GM19452 (cell line): ENCODE measurements at regions not wholly inside any gene's neighbourhood (a gene's known extent, or its start where the extent isn't known, plus 50 kb on each side); places are given as distances from the start of the nearest gene placed in this dataset.
"Not testable (repeated sequence)": the region's sequence is repeated elsewhere in the genome, so short reads cannot be mapped to it uniquely, and the experiment has no call there.

Experiments used
- ATAC-seq: cut with Tn5 transposase; IDR thresholded peaks from one replicate; pipeline ENCODE4 v1.9.1; 2021; ENCODE audit not compliant: unreplicated experiment

DNA sequence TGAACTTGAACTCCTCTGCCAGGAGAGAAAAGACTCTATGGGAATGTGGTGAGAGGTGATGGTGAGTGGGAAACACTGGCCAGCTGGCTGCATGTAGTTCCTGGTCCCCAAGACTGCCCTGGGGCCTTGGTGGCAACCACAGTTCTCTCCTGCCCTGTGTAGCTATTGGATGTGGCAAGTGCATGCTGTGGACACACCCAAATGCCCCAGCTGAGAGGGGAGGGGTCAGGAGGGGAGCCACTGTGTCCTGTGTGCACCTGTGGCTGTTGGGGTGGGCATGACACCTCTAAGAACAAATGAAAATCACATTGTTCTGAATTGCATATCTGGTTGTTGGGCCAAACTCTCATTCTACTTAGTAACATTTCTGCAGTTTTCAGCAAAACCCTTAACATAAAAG lies 409.6 kb downstream of the NSUN3 start:
- no peak for ATAC-seq

DNA sequence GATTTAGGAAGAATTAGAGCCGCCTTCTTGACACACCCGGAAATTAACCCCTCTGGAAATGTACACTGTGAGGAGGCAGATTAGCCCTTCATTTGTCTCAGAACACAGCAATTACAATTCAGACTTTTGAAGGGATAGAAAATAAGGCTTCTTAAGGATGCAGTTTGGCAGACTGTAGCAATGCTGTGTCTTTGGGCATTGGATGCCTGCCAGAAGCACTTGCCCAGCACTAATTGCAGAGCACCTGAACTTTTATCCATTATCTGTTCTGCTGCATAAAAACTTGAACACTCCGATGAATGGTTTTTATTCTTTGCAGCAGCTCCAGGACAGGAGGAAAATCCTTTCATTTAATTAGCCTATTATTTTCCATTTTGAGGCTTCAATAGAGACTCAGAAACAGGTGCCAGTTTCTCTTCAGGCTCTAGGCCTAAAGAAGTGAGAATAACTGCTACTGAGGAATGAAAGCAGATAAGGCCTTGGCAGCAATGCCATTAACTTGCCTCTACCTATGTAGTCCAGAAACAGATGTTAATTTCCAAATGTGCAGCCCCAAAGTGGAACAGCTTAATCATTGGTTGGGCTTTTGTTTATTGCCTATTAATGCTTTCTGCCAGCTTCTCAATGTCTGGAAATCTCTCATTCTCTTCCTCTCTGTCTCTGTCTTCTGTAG lies 418.5 kb downstream of the NSUN3 start:
- no peak for ATAC-seq

DNA sequence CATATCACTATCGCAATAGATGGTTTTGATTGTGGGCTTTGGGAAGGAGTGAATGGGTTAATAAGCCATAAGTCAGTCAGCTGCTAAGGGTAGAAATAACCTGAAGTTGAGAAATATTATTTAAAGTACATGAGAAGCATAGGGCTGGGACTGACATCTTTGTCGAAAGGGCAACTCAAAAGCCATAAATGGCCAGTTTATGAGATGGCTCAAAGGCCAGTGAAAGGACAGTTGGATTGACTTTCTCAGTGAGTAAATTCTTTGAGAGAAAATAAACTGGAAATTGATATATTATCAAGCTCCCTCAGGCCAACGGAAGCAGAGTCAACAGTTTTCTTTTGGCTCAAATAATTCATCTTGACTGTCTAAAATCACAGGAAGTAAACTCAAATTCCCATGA lies 419.8 kb downstream of the NSUN3 start:
- no peak for ATAC-seq

DNA sequence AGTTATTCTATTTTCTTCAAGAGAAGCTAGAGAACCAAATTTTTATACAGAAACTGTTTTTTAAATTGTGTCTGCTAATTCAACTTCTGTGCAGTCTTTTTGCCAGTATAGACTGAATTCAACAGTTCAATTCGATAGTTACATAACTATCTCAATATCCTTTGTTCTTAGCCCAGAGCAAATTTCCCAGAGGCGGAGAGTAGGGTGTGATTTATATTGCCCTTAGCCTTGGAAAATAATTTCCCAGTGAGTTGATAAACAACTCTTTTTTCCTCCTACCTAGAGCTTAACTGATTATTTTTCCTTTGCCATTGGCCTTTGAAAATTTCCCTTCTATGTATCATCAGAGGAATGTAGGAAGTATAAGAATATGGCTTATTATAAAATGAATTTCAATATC lies 420.5 kb downstream of the NSUN3 start:
- ATAC-seq: no peak

DNA sequence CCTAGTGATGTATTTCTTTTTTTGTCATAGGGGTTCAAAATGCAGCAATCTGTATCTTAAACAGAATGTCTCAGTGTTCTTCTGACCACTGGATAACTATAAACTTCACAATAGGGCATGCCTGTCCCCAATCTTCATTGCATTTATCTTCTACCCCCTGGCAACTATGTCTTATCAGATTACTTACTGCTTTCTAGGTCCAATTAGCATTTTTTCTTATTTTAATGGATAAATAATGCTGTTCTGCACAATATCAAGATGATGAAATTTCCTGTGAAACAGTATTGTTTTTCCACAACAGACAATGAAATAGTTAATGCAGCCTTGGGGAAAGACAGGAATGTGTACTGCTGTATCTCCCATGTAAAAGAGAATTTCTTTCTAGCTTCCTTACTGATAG lies 432.1 kb downstream of the NSUN3 start:
- no peak for ATAC-seq

DNA sequence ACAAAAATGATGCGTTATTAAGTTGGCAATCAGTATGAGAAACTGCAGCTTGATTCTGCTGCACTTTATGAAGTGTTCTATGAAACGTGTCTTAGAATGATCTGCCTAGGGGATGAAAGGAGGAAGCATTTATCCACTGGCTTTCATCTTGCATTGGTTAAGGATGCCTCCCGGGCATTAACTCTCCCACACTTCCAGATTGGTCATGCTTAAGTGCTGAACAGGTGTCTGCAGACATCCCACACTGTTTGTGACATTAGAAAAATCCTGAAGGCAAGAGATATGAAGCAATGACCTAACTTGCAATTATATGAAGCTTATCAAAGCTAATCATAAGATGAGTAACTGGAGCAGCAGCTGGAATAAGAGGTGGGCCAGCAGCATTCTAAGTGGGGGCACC lies 437.3 kb downstream of the NSUN3 start:
- no peak for ATAC-seq

DNA sequence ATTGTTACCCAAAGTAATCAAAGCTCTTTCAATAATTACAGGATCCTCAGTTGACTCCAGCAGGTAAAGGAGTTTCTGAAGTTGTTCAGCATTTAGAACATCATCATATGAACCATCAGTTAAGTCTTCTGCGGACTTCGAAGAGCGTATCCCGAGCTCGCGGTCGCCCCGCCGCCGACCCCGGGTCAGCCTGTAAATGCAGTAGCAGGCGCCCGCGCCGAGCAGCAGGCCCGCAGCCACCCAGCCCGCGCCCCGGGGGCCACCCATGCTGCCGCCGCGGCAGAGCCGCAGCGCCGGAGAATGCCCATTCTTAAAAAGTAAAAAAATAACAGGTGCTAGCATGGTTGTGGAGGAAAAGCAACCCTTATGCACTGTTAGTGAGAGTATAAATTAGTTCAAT lies 444.5 kb downstream of the NSUN3 start:
- ATAC-seq: not testable (repeated sequence)

DNA sequence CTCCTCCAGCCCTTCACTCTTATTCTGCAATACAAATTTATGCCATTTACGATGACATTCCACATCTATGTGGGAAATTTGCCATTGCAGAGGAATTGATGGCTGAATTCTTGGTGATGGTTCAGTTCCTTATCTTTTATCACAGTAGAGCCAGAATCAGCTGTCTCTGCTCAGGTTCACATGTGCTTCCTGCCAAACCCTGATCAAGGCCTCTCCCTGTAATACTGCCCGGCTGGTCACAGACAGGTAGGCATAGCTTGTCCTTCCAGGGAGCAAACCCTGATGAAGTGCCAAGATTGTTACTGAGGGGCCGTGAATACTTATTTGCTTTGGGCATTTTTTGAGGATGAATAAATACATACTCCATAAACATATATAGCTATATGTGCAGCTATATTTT lies 450.0 kb downstream of the NSUN3 start:
- no peak for ATAC-seq

DNA sequence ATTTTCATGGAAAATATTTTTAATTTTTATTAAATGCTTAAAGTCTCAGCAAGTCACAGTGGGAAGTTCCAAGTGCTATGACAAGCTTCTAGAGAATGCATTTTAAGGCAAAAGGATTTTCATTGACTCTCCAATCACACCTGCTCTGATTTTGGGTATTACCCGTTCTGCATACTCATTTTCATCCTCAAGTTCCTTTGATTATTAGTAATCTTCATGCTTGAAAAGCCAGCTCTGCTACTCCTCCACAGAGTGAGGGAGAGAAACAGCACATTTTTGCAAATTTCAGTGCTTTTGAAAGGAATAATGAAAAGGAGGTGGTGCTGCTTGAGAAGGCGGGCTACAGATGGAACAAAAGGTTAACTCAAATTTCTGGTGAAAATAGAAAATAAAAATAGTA lies 450.7 kb downstream of the NSUN3 start:
- no peak for ATAC-seq

DNA sequence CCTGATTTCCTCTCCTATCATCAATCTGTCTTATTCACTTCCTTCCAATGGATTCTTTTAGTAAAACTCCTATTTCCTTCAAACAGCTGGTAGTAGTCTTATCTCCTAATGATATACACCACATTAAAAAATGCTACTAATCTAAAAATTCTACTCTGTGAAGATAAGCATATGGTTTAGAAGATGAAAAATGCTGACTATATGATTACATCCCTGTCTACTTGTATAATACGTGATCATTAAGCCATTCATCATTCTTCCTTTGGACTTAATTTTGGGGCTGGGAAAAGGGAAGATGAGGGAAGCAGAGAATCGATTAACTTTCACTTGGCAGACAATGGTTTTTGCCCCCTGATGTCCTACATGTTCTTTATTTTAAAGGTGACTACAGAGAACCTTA lies 453.1 kb downstream of the NSUN3 start:
- no peak for ATAC-seq

DNA sequence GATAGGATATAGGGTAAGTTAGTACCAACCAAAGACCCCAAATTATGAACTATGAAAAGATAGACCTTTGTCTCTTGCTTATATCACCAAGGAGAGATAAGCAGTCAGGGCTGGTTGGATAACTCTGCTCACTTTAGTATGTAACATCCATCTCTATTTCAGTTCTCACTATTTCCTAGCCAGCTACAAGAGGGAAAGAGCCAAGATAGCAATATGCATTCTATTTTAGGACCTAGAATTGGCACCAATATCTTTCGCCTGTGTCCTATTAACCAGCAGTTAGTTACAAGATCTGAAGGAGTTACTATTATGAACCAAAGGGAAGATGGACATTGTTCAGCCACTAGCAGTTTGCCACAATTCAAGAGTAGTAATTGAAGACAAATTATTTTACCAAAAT lies 457.5 kb downstream of the NSUN3 start:
- ATAC-seq: no peak

DNA sequence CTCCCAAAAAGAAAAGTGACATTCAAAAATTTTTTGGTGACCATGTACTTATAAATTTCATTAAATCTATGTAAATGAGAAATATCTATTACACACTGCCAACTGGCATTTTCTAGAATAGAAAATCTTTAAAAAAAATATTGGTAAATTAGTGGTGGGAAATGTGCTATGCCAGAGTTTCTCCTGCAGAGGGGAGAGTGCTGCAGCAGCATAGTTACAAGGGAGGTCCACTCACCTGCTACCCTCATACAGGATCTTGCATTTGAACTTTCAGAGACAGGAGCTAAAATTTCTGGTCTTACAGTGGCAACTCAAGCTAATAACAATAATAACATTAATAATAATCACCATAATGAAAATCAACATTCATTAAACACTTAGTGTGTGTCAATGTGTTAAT lies 459.6 kb downstream of the NSUN3 start:
- ATAC-seq: no peak

DNA sequence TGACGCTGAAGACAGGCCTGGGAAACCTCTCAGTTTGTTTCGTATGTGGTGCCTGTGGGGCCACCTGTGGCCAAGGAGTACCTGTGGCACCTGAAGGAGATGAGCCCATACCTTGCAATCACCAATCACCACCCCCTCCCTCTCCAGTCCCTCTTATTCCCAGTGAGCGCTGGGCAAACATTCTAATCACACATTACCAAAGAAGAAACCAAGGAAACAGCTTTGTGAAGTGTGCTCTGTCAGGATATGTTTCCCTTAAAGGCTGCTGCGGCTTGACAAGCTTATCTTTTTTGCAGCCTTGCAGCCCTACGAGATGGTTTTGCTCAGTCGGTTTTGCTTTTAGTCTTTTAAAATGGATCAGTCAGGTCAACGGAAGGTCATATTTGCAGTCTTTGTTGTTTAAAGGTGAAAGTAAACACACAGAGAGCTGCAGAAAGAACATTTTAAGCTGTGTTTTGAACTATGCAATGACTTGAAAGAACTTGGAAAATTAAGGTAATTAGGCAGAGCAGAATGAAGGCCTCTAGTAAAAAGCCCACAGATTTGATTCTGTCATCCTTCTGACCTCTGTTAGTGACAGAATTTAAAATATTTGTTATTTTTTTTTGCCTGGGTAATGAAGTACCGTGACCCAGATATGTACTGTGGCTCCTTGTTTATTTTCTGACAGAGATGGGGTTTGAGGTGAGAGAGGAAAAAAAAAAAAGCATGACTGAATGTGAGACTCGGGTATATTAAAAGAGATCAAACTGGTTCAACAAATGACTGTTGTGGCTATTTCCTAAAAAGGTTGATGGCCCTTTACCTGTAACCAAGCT lies 461.4 kb downstream of the NSUN3 start:
- no peak for ATAC-seq

DNA sequence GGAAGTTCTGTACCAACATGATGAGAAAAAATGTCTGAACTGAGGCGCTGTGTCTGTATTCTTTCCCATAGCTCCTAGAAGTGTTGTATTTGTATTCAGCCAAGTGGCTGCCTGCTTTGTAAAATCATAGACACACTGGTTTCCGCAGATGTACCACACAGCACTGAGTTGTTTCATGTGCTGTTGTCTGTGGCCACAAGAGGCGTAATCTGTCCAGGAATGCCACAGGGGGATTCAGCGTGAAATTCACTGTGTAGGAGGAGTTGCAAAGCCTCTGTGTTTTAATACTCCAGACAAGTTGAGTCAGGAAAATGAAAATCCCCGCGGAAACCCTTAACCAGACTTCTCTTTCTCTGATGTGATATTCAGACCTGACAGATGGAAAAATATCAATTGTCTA lies 462.2 kb downstream of the NSUN3 start:
- no peak for ATAC-seq

DNA sequence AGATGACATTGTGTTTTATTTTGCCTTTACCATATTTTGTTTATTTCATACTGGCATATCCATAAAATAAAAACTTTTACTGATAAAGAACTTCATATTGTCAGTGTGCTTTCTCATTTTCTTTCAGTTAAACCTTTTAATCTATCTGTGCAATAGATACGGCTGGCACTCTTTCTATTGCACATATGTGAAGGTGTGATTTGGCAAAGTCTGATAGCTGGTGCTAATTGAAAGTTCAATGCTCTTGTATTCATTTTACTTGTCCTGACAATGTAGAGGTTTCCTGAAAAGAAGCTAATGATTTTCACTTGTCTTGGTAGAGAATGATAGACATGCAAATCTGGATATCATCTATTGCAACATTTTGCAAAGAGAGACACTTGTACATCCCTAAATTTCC lies 467.0 kb downstream of the NSUN3 start:
- ATAC-seq: no peak

DNA sequence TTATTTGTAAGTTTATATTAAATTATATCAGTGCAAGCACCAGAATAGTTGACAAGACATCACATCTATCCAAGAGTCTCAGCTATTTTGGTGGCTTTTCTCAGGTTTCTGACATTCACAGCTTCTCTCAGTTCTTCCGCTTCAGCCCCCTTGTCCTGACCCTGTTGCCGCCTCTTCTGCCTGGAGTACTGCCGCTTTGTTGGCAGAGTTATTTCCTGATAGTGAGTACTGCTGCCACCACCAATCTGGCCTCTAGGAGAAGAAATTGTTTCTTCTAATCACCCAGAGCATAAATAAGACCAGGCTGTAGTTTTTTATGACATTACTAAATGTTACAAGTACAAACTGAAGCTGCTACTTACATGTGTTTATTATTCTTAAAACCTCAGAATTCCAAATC lies 470.1 kb downstream of the NSUN3 start:
- ATAC-seq: no peak

DNA sequence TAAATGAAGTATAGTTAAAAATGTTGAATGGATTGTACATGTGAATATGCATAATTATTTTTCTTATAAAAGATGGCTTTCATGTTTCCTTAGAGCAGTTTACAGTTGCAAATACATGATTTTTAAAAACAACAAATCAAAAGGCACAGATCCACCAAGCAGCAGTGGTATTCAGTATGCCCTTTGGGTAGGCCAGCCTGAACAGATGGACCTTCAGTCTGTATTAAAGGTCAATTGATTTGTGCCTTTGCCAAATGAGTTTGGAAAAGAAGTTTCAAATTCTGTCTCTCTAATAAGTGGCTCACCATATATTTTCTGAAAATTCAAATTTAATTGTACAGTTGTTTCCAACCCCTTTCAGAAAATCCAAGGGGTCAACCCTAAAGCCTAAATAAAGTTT lies 477.1 kb downstream of the NSUN3 start:
- no peak for ATAC-seq

DNA sequence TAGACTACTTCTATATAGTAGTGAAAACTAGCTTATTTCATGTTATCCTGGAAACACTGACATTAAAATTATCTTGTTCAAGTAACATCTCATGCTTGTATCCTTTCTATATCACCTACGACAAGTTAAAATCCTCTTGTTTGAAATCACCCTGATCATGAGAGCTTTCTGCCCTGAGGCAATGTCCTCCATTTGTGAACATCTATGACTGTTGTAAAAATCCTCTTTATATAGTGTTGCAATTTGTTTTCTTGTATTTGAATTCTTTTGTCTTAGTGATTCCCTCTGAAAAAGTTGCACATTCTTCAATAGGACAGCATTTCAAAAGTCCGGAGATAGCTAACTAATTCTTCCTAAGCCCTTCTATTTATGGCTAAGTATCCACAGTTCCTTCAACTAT lies 480.3 kb downstream of the NSUN3 start:
- ATAC-seq: no peak

DNA sequence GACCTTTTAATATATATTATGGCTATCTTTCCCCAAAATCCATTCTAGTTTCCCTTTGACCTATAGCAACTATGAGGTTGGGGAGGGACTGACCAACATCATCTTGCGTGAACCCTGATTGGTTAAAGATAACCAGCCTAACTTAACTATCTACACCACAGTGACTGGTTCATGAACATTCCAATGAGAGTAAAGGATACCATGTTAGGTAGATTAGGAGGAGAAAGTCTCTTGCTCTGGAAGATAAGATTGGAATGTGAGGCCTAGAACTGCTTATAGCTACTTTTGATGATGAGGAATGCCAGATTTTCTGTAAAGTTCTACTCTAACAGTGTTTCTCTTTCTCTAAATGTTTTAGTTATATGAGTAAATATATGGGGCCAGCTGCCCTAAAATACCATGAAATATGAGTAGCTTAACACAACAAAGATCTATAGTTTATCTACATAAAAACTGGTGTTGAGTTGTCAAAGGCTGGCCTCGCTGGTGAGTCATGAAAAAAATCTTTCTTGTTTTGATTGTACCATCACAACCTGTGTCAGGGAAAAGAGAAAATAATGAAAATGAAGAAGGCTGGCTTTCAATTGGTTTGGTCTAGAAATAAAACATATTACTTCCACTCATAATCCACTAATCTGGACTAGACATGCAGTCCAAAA lies 481.4 kb downstream of the NSUN3 start:
- ATAC-seq: no peak

DNA sequence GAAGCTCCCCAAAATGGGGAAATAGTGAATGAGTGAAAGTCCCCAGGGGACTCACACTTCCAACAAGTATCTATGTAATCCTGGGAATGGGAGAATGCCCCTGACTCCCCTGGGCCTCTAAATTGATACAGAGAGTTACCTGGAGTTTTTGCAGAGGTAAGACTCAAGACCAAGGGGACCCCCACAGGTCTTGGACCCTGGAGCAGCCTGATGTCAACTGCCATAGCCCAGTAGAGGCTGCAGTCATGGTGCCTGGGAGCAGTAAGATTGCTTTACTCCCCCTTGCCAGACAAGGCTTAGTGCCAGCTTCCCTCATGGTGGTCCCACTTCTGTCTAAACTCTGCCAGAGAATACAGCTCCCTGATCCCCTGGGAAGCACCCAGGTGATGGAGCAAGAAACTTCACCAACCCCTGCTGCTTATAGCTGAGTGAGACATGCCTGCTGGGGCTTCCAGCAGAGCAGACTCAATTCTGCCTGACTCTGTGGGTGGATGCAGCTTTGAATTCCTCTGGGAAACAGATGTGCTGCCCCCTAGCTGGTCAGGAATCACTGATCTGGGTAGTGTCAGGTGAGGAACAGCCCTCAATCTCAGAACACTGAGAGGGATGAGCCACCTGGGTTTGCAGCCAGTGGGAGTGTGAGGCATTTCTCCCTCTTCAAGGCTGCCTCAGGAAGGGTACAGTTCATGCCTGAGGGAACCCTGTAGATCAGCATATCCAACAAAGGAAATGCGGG lies 485.9 kb downstream of the NSUN3 start:
- ATAC-seq: no peak

DNA sequence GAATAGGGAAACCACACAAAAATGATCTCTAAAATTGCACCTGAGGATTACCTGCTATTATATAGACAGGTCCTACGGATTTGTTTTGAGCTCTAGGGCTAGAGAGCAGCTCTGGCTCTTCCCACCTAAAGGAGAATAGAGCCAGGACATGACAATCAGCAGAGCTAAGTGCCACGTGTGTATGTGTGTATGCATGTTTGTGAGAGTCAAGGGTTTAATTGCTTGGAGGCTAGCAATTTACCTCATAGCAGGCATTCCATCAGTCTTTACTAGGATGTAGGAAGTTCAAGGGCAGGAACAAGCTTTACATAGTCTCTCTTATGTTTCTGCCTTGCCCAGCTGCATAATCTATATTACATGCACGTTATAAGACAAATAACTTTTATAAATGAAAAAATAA lies 498.2 kb downstream of the NSUN3 start:
- ATAC-seq: no peak

DNA sequence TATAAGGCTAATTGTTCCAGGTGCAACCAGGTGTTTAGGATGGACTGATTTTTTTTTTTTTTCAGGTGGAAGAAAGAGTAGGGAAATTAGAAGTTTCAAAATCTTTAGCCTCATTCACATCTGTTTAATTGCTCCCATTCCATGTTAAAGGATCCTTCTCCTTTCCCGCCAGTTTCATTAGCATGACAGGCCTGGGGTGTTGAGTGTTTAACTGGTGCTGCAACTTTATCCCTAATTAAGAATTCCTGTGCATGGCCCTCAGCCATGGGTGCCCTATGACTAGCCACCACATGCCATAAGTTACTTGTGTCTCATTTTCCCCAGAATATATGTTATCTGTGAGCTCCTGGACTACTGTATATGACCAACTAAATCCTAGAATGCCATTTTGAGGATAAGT lies 501.4 kb downstream of the NSUN3 start:
- no peak for ATAC-seq
